ENCODE measurements at regions not wholly inside any gene's neighbourhood (a gene's known extent, or its start where the extent isn't known, plus 50 kb on each side); places are given as distances from the start of the nearest gene placed in this dataset.

- TF ChIP-seq NR2F2 (IDR thresholded peaks at IDR 0.05) = no peak
These were observed 163.2 kb downstream of the RELL1 start (continued) for GRCh38 chr4:37522996-37523395.

GRCh38 chr4:37517326-37517725 is 168.8 kb downstream of the RELL1 start:
- 91% methylated on average over 3 of the region's 3 CpGs for WGBS
- Histone ChIP-seq H3K9ac (ENCODE audit: low read depth in 1 of 2, low read length in 2 of 2) (no peak overlapping the region), H3K27me3 (ENCODE audit: control insufficient read depth in 4 of 4, insufficient read depth in 4 of 4, low read length in 3 of 4) (no peaks in the 10 kb centered on the region), H3K4me1 (ENCODE audit: control insufficient read depth in 4 of 4, insufficient read depth in 4 of 4, low read length in 3 of 4) (peaks cover 0 to 2% (median under 1%) of the 10 kb centered on the region in 4 donors), H3K9me3 (ENCODE audit: control insufficient read depth in 4 of 4, low read length in 3 of 4) (no peaks in the 10 kb centered on the region), H3K36me3 (ENCODE audit: control insufficient read depth in 4 of 4, insufficient read depth in 3 of 4, low read depth in 1 of 4, low read length in 3 of 4) (peaks cover 0 to 2% (median 0%) of the 10 kb centered on the region in 4 donors), H3K27ac (ENCODE audit: low read depth in 1 of 2, low read length in 2 of 2) (no peak overlapping the region), H3K4me3 (ENCODE audit: low read depth in 1 of 3, low read length in 3 of 3) (no peak overlapping the region)
- DNase-seq (ENCODE audit: low spot score) = no peak
- TF ChIP-seq JUND (IDR thresholded peaks at IDR 0.05) (no peak), GABPA (IDR thresholded peaks at IDR 0.05 in 1 of 2, conservative IDR thresholded peaks at IDR 0.05 in 1 of 2) (no peak), ZBTB33 (IDR thresholded peaks at IDR 0.05) (no peak), NR2F2 (IDR thresholded peaks at IDR 0.05) (no peak), EGR1 (IDR thresholded peaks at IDR 0.05; ENCODE audit: low read depth in 2 of 2) (no peak), RAD21 (IDR thresholded peaks at IDR 0.05) (no peak), YY1 (IDR thresholded peaks at IDR 0.05) (no peak), HNF4G (IDR thresholded peaks at IDR 0.05) (no peak), RXRA (IDR thresholded peaks at IDR 0.05) (no peak), FOXA2 (IDR thresholded peaks at IDR 0.05) (no peak), SP1 (IDR thresholded peaks at IDR 0.05) (no peak), HNF4A (conservative IDR thresholded peaks at IDR 0.05) (no peak), TAF1 (conservative IDR thresholded peaks at IDR 0.05) (no peak), CTCF (IDR thresholded peaks at IDR 0.05; ENCODE audit: low read depth, low read length, missing input control) (no peak), FOXA1 (IDR thresholded peaks at IDR 0.05) (no peak)
- TF ChIP-seq, protein P1, sequence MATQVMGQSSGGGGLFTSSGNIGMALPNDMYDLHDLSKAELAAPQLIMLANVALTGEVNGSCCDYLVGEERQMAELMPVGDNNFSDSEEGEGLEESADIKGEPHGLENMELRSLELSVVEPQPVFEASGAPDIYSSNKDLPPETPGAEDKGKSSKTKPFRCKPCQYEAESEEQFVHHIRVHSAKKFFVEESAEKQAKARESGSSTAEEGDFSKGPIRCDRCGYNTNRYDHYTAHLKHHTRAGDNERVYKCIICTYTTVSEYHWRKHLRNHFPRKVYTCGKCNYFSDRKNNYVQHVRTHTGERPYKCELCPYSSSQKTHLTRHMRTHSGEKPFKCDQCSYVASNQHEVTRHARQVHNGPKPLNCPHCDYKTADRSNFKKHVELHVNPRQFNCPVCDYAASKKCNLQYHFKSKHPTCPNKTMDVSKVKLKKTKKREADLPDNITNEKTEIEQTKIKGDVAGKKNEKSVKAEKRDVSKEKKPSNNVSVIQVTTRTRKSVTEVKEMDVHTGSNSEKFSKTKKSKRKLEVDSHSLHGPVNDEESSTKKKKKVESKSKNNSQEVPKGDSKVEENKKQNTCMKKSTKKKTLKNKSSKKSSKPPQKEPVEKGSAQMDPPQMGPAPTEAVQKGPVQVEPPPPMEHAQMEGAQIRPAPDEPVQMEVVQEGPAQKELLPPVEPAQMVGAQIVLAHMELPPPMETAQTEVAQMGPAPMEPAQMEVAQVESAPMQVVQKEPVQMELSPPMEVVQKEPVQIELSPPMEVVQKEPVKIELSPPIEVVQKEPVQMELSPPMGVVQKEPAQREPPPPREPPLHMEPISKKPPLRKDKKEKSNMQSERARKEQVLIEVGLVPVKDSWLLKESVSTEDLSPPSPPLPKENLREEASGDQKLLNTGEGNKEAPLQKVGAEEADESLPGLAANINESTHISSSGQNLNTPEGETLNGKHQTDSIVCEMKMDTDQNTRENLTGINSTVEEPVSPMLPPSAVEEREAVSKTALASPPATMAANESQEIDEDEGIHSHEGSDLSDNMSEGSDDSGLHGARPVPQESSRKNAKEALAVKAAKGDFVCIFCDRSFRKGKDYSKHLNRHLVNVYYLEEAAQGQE (IDR thresholded peaks at IDR 0.05) = no peak
- TF ChIP-seq, protein P2, sequence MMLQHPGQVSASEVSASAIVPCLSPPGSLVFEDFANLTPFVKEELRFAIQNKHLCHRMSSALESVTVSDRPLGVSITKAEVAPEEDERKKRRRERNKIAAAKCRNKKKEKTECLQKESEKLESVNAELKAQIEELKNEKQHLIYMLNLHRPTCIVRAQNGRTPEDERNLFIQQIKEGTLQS (IDR thresholded peaks at IDR 0.05) = no peak
- TF ChIP-seq, protein P3, sequence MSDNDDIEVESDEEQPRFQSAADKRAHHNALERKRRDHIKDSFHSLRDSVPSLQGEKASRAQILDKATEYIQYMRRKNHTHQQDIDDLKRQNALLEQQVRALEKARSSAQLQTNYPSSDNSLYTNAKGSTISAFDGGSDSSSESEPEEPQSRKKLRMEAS (IDR thresholded peaks at IDR 0.05) = no peak
